ENCODE measurements at regions not wholly inside any gene's neighbourhood (a gene's known extent, or its start where the extent isn't known, plus 50 kb on each side); places are given as distances from the start of the nearest gene placed in this dataset.

- H3K36me3 ChIP-seq (ENCODE audit: control insufficient read depth, insufficient read depth, low read length) = no peaks in the 10 kb centered on the region
- H3K27me3 ChIP-seq (ENCODE audit: control insufficient read depth, insufficient read depth, low read length, poor library complexity, severe bottlenecking) = no peaks in the 10 kb centered on the region
- TF ChIP-seq CTCF (conservative IDR thresholded peaks at IDR 0.05) = no peak
- H3K4me3 ChIP-seq (ENCODE audit: low read length) = no peak overlapping the region
- Mint-ChIP-seq H3K27ac (no peak overlapping the region), H3K4me1 (no peaks in the 10 kb centered on the region), H3K4me3 (no peak overlapping the region), H3K36me3 (ENCODE audit: low read depth) (peaks cover 2% of the 10 kb centered on the region), H3K9me3 (peaks cover 27% of the 10 kb centered on the region), H3K27me3 (ENCODE audit: insufficient read depth) (peaks cover 2% of the 10 kb centered on the region)
- no peak for DNase-seq
- no peak overlapping the region for H3K9ac ChIP-seq (ENCODE audit: extremely low read depth, low read length, poor library complexity, severe bottlenecking)
- no peaks in the 10 kb centered on the region for H3K4me1 ChIP-seq (ENCODE audit: control insufficient read depth, insufficient read depth, low read length)
- 85 to 87% methylated on average over 19 of the region's 19 CpGs for WGBS, 2 experiments (ENCODE audit: insufficient coverage in 1 of 2, insufficient read length in 1 of 2)
- H3K9me3 ChIP-seq (ENCODE audit: control insufficient read depth, low read length) = peaks cover 6% of the 10 kb centered on the region
- no peak overlapping the region for H3K27ac ChIP-seq (ENCODE audit: low read depth, low read length)
These were observed 274.5 kb downstream of the MRTFB start for GRCh38 chr16:14345512-14346115.

GRCh38 chr16:14344945-14345344 lies 273.8 kb downstream of the MRTFB start:
- no peak overlapping the region for H3K9ac ChIP-seq (ENCODE audit: extremely low read depth, low read length, poor library complexity, severe bottlenecking)
- no peaks in the 10 kb centered on the region for H3K27me3 ChIP-seq (ENCODE audit: control insufficient read depth, insufficient read depth, low read length, poor library complexity, severe bottlenecking)
- H3K36me3 ChIP-seq (ENCODE audit: control insufficient read depth, insufficient read depth, low read length) = no peaks in the 10 kb centered on the region
- Mint-ChIP-seq H3K9me3 (peaks cover 27% of the 10 kb centered on the region), H3K4me1 (no peaks in the 10 kb centered on the region), H3K4me3 (no peak overlapping the region), H3K36me3 (ENCODE audit: low read depth) (peaks cover 2% of the 10 kb centered on the region), H3K27me3 (ENCODE audit: insufficient read depth) (peaks cover 2% of the 10 kb centered on the region), H3K27ac (no peak overlapping the region)
- no peaks in the 10 kb centered on the region for H3K4me1 ChIP-seq (ENCODE audit: control insufficient read depth, insufficient read depth, low read length)
- WGBS, 2 experiments (ENCODE audit: insufficient coverage in 1 of 2, insufficient read length in 1 of 2) = 90 to 98% methylated on average over 8 to 9 of the region's 9 CpGs
- no peak overlapping the region for H3K4me3 ChIP-seq (ENCODE audit: low read length)
- no peak for DNase-seq
- H3K27ac ChIP-seq (ENCODE audit: low read depth, low read length) = no peak overlapping the region
- no peak for TF ChIP-seq CTCF (conservative IDR thresholded peaks at IDR 0.05)
- H3K9me3 ChIP-seq (ENCODE audit: control insufficient read depth, low read length) = peaks cover 6% of the 10 kb centered on the region

GRCh38 chr16:14344292-14344691 lies 273.2 kb downstream of the MRTFB start:
- H3K9ac ChIP-seq (ENCODE audit: extremely low read depth, low read length, poor library complexity, severe bottlenecking) = no peak overlapping the region
- H3K4me1 ChIP-seq (ENCODE audit: control insufficient read depth, insufficient read depth, low read length) = no peaks in the 10 kb centered on the region
- no peak overlapping the region for H3K4me3 ChIP-seq (ENCODE audit: low read length)
- Mint-ChIP-seq H3K27me3 (ENCODE audit: insufficient read depth) (peaks cover 2% of the 10 kb centered on the region), H3K4me1 (no peaks in the 10 kb centered on the region), H3K4me3 (no peak overlapping the region), H3K36me3 (ENCODE audit: low read depth) (peaks cover 2% of the 10 kb centered on the region), H3K27ac (no peak overlapping the region), H3K9me3 (peaks cover 27% of the 10 kb centered on the region)
- H3K36me3 ChIP-seq (ENCODE audit: control insufficient read depth, insufficient read depth, low read length) = no peaks in the 10 kb centered on the region
- no peak for DNase-seq
- H3K27ac ChIP-seq (ENCODE audit: low read depth, low read length) = no peak overlapping the region
- no peak for TF ChIP-seq CTCF (conservative IDR thresholded peaks at IDR 0.05)
- WGBS, 2 experiments (ENCODE audit: insufficient coverage in 1 of 2, insufficient read length in 1 of 2) = 73 to 90% methylated on average over 2 to 5 of the region's 5 CpGs
- H3K27me3 ChIP-seq (ENCODE audit: control insufficient read depth, insufficient read depth, low read length, poor library complexity, severe bottlenecking) = no peaks in the 10 kb centered on the region
- peaks cover 6% of the 10 kb centered on the region for H3K9me3 ChIP-seq (ENCODE audit: control insufficient read depth, low read length)
